ENCODE measurements at regions not wholly inside any gene's neighbourhood (a gene's known extent, or its start where the extent isn't known, plus 50 kb on each side); places are given as distances from the start of the nearest gene placed in this dataset.
"Not testable (repeated sequence)": the region's sequence is repeated elsewhere in the genome, so short reads cannot be mapped to it uniquely, and the experiment has no call there.

DNA sequence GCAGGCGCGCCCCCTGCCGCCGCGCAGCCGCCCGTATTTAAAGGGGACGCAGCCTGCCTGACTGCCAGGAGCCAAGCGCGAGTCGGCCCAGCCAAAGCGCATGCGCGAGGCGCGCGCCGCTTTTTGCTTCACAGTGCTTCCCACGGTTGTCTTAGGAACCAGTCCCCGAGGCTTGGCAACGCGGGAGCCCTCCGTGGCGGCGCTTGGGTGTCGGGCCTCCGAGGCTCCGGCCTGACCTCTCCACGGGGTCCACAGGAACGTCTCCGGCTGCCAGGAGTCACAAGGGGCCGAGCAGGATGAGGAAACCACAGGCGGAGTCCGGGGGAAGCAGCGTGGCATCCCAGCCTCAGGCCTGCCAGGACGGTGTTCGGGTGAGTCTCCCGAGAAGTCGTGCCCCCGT is 706.7 kb downstream of the KCNJ18 start:
- H3K27me3 ChIP-seq (ENCODE audit: insufficient read depth, low read length); H3K9me2 ChIP-seq (ENCODE audit: insufficient read depth); H4K20me1 ChIP-seq (ENCODE audit: insufficient read depth); H3K79me2 ChIP-seq (ENCODE audit: insufficient read depth, low read length); H3K36me3 ChIP-seq (ENCODE audit: control insufficient read depth in 1 of 2, insufficient read depth in 2 of 2, low read length in 2 of 2); H3K4me1 ChIP-seq (ENCODE audit: control insufficient read depth in 1 of 2, insufficient read depth in 2 of 2, low read length in 2 of 2); H3K9ac ChIP-seq (ENCODE audit: low read length); BruUV-seq (replicated peaks); POLR2A ChIA-PET; H2AFZ ChIP-seq (ENCODE audit: low read depth, low read length, poor library complexity, severe bottlenecking); ATAC-seq; RAD21 ChIA-PET (ENCODE audit: low non-redundant PET in 1 of 2, low total read pairs in 2 of 2, uncharacterized antibody in 2 of 2, unreplicated experiment in 2 of 2); H3K9me3 ChIP-seq (ENCODE audit: control insufficient read depth in 1 of 2, insufficient read depth in 1 of 2, low read depth in 1 of 2, low read length in 2 of 2); H3K27ac ChIP-seq (ENCODE audit: low read depth, low read length); intact Hi-C loops (cut with micrococcal nuclease); CTCF ChIA-PET; H3K4me2 ChIP-seq (ENCODE audit: low read length); H3K4me3 ChIP-seq (replicated peaks in 1 of 2; ENCODE audit: low read depth in 1 of 2, low read length in 2 of 2); DNase-seq (ENCODE audit: low read depth, low spot score): not testable (repeated sequence)

DNA sequence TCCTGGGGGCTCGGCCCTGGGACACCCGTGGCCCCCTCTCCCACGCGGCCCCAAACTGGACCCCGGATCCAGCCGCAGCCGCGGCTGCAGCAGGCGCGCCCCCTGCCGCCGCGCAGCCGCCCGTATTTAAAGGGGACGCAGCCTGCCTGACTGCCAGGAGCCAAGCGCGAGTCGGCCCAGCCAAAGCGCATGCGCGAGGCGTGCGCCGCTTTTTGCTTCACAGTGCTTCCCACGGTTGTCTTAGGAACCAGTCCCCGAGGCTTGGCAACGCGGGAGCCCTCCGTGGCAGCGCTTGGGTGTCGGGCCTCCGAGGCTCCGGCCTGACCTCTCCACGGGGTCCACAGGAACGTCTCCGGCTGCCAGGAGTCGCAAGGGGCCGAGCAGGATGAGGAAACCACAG is 712.8 kb downstream of the KCNJ18 start:
- ATAC-seq; RAD21 ChIA-PET (ENCODE audit: low non-redundant PET in 1 of 2, low total read pairs in 2 of 2, uncharacterized antibody in 2 of 2, unreplicated experiment in 2 of 2); H3K27ac ChIP-seq (ENCODE audit: low read depth, low read length): not testable (repeated sequence)

DNA sequence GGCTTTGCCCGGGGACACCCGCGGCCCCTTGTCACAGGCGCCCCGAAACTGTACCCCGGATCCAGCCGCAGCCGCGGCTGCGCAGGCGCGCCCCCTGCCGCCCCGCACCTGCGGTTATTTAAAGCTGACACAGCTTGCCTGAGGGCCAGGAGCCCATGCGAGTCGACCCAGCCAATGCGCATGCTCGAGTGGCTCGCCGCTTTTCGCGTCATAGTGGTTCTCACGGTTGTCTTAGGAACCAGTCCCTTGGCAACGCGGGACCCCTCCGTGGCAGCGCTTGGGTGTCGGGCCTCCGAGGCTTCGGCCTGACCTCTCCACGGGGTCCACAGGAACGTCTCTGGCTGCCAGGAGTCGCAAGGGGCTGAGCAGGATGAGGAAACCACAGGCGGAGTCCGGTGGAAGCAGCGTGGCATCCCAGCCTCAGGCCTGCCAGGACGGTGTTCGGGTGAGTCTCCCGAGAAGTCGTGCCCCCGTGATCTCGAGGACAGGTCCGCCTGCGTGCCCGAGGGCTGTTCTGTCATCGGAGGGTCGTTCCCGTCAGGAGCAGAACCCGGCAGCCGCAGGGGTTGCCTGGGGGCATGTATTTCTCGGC is 716.9 kb downstream of the KCNJ18 start:
- H3K36me3 ChIP-seq (ENCODE audit: control insufficient read depth in 1 of 2, insufficient read depth in 2 of 2, low read length in 2 of 2) = no peaks in the 10 kb centered on the region
- H3K4me3 ChIP-seq (replicated peaks in 1 of 2; ENCODE audit: low read depth in 1 of 2, low read length in 2 of 2) = no peak overlapping the region
- POLR2A ChIA-PET = no interaction called here
- no peak overlapping the region for H3K4me2 ChIP-seq (ENCODE audit: low read length)
- no TSS peak for BruUV-seq (replicated peaks)
- no peaks in the 10 kb centered on the region for H3K4me1 ChIP-seq (ENCODE audit: control insufficient read depth in 1 of 2, insufficient read depth in 2 of 2, low read length in 2 of 2)
- no peak for DNase-seq (ENCODE audit: low read depth, low spot score)
- no peak overlapping the region for H3K27ac ChIP-seq (ENCODE audit: low read depth, low read length)
- ATAC-seq = no peak
- H2AFZ ChIP-seq (ENCODE audit: low read depth, low read length, poor library complexity, severe bottlenecking) = no peak overlapping the region
- H3K9me3 ChIP-seq (ENCODE audit: control insufficient read depth in 1 of 2, insufficient read depth in 1 of 2, low read depth in 1 of 2, low read length in 2 of 2) = peaks cover 0 to 6% of the 10 kb centered on the region in 2 experiments; a peak in 1 of 4 replicates
- intact Hi-C loops (cut with micrococcal nuclease) = no loop called here
- no peaks in the 10 kb centered on the region for H3K27me3 ChIP-seq (ENCODE audit: insufficient read depth, low read length)
- no peaks in the 10 kb centered on the region for H3K9me2 ChIP-seq (ENCODE audit: insufficient read depth)
- CTCF ChIA-PET = no interaction called here
- H4K20me1 ChIP-seq (ENCODE audit: insufficient read depth) = no peaks in the 10 kb centered on the region
- no peaks in the 10 kb centered on the region for H3K79me2 ChIP-seq (ENCODE audit: insufficient read depth, low read length)
- RAD21 ChIA-PET (ENCODE audit: low non-redundant PET in 1 of 2, low total read pairs in 2 of 2, uncharacterized antibody in 2 of 2, unreplicated experiment in 2 of 2) = no interaction called here
- H3K9ac ChIP-seq (ENCODE audit: low read length) = no peak overlapping the region
- TF ChIP-seq EGR1 (IDR thresholded peaks at IDR 0.05; ENCODE audit: low read depth) = no peak
- TF ChIP-seq JUND (IDR thresholded peaks at IDR 0.05) = no peak
- TF ChIP-seq POLR2A (IDR thresholded peaks at IDR 0.05; ENCODE audit: borderline replicate concordance, extremely low read depth, insufficient read depth, insufficient read length) = no peak
- TF ChIP-seq, protein P1, sequence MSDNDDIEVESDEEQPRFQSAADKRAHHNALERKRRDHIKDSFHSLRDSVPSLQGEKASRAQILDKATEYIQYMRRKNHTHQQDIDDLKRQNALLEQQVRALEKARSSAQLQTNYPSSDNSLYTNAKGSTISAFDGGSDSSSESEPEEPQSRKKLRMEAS (IDR thresholded peaks at IDR 0.05) = no peak
- no peak for TF ChIP-seq SIN3A (IDR thresholded peaks at IDR 0.05; ENCODE audit: low read depth)
- TF ChIP-seq ELF1 (IDR thresholded peaks at IDR 0.05; ENCODE audit: borderline replicate concordance, low read depth) = no peak
- TF ChIP-seq TCF7L2 (IDR thresholded peaks at IDR 0.05; ENCODE audit: borderline replicate concordance, extremely low read depth, insufficient read depth, insufficient read length) = no peak
- TF ChIP-seq RAD21 (IDR thresholded peaks at IDR 0.05; ENCODE audit: low read depth) = no peak
- TF ChIP-seq SP1 (IDR thresholded peaks at IDR 0.05; ENCODE audit: low read depth) = no peak
- TF ChIP-seq, protein P2, sequence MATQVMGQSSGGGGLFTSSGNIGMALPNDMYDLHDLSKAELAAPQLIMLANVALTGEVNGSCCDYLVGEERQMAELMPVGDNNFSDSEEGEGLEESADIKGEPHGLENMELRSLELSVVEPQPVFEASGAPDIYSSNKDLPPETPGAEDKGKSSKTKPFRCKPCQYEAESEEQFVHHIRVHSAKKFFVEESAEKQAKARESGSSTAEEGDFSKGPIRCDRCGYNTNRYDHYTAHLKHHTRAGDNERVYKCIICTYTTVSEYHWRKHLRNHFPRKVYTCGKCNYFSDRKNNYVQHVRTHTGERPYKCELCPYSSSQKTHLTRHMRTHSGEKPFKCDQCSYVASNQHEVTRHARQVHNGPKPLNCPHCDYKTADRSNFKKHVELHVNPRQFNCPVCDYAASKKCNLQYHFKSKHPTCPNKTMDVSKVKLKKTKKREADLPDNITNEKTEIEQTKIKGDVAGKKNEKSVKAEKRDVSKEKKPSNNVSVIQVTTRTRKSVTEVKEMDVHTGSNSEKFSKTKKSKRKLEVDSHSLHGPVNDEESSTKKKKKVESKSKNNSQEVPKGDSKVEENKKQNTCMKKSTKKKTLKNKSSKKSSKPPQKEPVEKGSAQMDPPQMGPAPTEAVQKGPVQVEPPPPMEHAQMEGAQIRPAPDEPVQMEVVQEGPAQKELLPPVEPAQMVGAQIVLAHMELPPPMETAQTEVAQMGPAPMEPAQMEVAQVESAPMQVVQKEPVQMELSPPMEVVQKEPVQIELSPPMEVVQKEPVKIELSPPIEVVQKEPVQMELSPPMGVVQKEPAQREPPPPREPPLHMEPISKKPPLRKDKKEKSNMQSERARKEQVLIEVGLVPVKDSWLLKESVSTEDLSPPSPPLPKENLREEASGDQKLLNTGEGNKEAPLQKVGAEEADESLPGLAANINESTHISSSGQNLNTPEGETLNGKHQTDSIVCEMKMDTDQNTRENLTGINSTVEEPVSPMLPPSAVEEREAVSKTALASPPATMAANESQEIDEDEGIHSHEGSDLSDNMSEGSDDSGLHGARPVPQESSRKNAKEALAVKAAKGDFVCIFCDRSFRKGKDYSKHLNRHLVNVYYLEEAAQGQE (IDR thresholded peaks at IDR 0.05; ENCODE audit: low read depth) = no peak

More for the DNA sequence above, 712.8 kb downstream of the KCNJ18 start:
- BruUV-seq (replicated peaks); DNase-seq (ENCODE audit: low read depth, low spot score); H3K27me3 ChIP-seq (ENCODE audit: insufficient read depth, low read length); H3K79me2 ChIP-seq (ENCODE audit: insufficient read depth, low read length); CTCF ChIA-PET; POLR2A ChIA-PET; intact Hi-C loops (cut with micrococcal nuclease); H3K4me1 ChIP-seq (ENCODE audit: control insufficient read depth in 1 of 2, insufficient read depth in 2 of 2, low read length in 2 of 2); H2AFZ ChIP-seq (ENCODE audit: low read depth, low read length, poor library complexity, severe bottlenecking); H3K9me2 ChIP-seq (ENCODE audit: insufficient read depth); H4K20me1 ChIP-seq (ENCODE audit: insufficient read depth); H3K9ac ChIP-seq (ENCODE audit: low read length); H3K4me3 ChIP-seq (replicated peaks in 1 of 2; ENCODE audit: low read depth in 1 of 2, low read length in 2 of 2); H3K36me3 ChIP-seq (ENCODE audit: control insufficient read depth in 1 of 2, insufficient read depth in 2 of 2, low read length in 2 of 2); H3K9me3 ChIP-seq (ENCODE audit: control insufficient read depth in 1 of 2, insufficient read depth in 1 of 2, low read depth in 1 of 2, low read length in 2 of 2); H3K4me2 ChIP-seq (ENCODE audit: low read length): not testable (repeated sequence)

All from HCT116 (cell line).